Lung (tissue), 11 donors: ENCODE measurements at regions not wholly inside any gene's neighbourhood (a gene's known extent, or its start where the extent isn't known, plus 50 kb on each side); places are given as distances from the start of the nearest gene placed in this dataset.

Experiments
- ATAC-seq: fragments of 200-7000 bp; cut with Tn5 transposase; one replicate; pipeline ENCODE4 v1.9.1; 2020; ENCODE audit warnings: moderate number of reproducible peaks; ENCODE audit not compliant: insufficient read depth, low FRiP score
- DNase-seq, 3 donors: peaks; one replicate each; pipeline ENCODE4 v3.0.0-alpha.2; 2013 to 2017
- H3K27ac ChIP-seq, 2 donors: one replicate each; pipeline ENCODE4 v1.5.1; 2013; ENCODE audit warnings: mild to moderate bottlenecking in 2 of 2, moderate library complexity in 2 of 2, control low read depth in 1 of 2, inconsistent platforms in 1 of 2, low read depth in 1 of 2, low read length in 1 of 2
- H3K27me3 ChIP-seq, 3 donors: one replicate each; pipeline ENCODE4 v1.5.1; 2013; ENCODE audit warnings: low read length in 2 of 3; ENCODE audit not compliant: control insufficient read depth in 3 of 3, insufficient read depth in 3 of 3
- H3K36me3 ChIP-seq, 4 donors: one replicate each; pipeline ENCODE4 v1.5.1; 2013; ENCODE audit warnings: low read length in 4 of 4, mild to moderate bottlenecking in 1 of 4, moderate library complexity in 1 of 4; ENCODE audit not compliant: control insufficient read depth in 4 of 4, insufficient read depth in 4 of 4
- H3K4me1 ChIP-seq, 5 donors: one replicate each; pipeline ENCODE4 v1.5.1; 2013; ENCODE audit warnings: low read length in 5 of 5, mild to moderate bottlenecking in 2 of 5, moderate library complexity in 1 of 5; ENCODE audit not compliant: control insufficient read depth in 5 of 5, insufficient read depth in 5 of 5
- H3K4me3 ChIP-seq: one replicate; pipeline ENCODE4 v1.5.1; 2013; ENCODE audit warnings: mild to moderate bottlenecking, control low read depth, moderate library complexity
- H3K9ac ChIP-seq, 2 donors: one replicate each; pipeline ENCODE4 v1.5.1; 2013; ENCODE audit warnings: low read length in 2 of 2, control low read depth in 1 of 2; ENCODE audit not compliant: insufficient read depth in 1 of 2
- H3K9me3 ChIP-seq, 4 donors: one replicate each; pipeline ENCODE4 v1.5.1; 2013; ENCODE audit warnings: low read length in 3 of 4, mild to moderate bottlenecking in 1 of 4, moderate library complexity in 1 of 4; ENCODE audit not compliant: control insufficient read depth in 4 of 4, insufficient read depth in 3 of 4
- CTCF ChIP-seq: IDR thresholded peaks from 2 replicates; pipeline ENCODE4 v1.5.1; 2012; ENCODE audit warnings: mild to moderate bottlenecking; ENCODE audit errors: control extremely low read depth, extremely low read depth
- WGBS, 2 donors: extraction: QIAGEN DNeasy Blood & Tissue Kit; methylation state at CpG; one replicate each; pipeline ENCODE4 v1.1.7; 2013; 5-methylcytosine and 5-hydroxymethylcytosine counted together
- donor health status: control.
- donor health status: control.
- donor health status: Bipolar disorder and iron deficiency.
- donor health status: healthy.
- donor health status: DM: yes; HTN: yes; CAD: no.

GRCh38 chr6:87919416-87919815 lies 128.2 kb upstream of the SPACA1 start:
- 97 to 100% methylated on average over 1 of the region's 1 CpG for WGBS, 2 donors
- H3K9ac ChIP-seq: no peak overlapping the region
- H3K9me3 ChIP-seq: peaks cover 0 to 8% (median 0%) of the 10 kb centered on the region in 4 donors
- no peaks in the 10 kb centered on the region for H3K27me3 ChIP-seq
- no peak for DNase-seq
- H3K4me3 ChIP-seq: no peak overlapping the region
- H3K4me1 ChIP-seq: peaks cover 0 to 14% (median 0%) of the 10 kb centered on the region in 5 donors
- no peak for TF ChIP-seq CTCF
- no peaks in the 10 kb centered on the region for H3K36me3 ChIP-seq
- no peak overlapping the region for H3K27ac ChIP-seq
- ATAC-seq: no peak

- 83 to 85% methylated on average over 1 of the region's 1 CpG for WGBS, 2 donors
- no peaks in the 10 kb centered on the region for H3K27me3 ChIP-seq
- DNase-seq: no peak
These were observed 128.6 kb upstream of the SPACA1 start for GRCh38 chr6:87919001-87919400.

GRCh38 chr6:87918461-87918941 lies 129.1 kb upstream of the SPACA1 start:
- Histone ChIP-seq H3K4me1 (peaks cover 0 to 14% (median 0%) of the 10 kb centered on the region in 5 donors), H3K36me3 (no peaks in the 10 kb centered on the region), H3K9me3 (peaks cover 0 to 8% (median 0%) of the 10 kb centered on the region in 4 donors), H3K27ac (no peak overlapping the region), H3K9ac (no peak overlapping the region), H3K4me3 (no peak overlapping the region), H3K27me3 (no peaks in the 10 kb centered on the region)
- 59 to 84% methylated on average over 5 of the region's 5 CpGs for WGBS, 2 donors
- DNase-seq (peak in 2 of 3 donors; percentile 7 to 25), ATAC-seq (no peak)
- no peak for TF ChIP-seq CTCF

More at GRCh38 chr6:87919001-87919400, 128.6 kb upstream of the SPACA1 start:
- H3K9me3 ChIP-seq: peaks cover 0 to 8% (median 0%) of the 10 kb centered on the region in 4 donors
- peaks cover 0 to 14% (median 0%) of the 10 kb centered on the region in 5 donors for H3K4me1 ChIP-seq
- H3K36me3 ChIP-seq: no peaks in the 10 kb centered on the region
- no peak for ATAC-seq
- H3K4me3 ChIP-seq: no peak overlapping the region
- TF ChIP-seq CTCF: no peak
- no peak overlapping the region for H3K27ac ChIP-seq
- no peak overlapping the region for H3K9ac ChIP-seq

GRCh38 chr6:87917886-87918285 lies 129.8 kb upstream of the SPACA1 start:
- Histone ChIP-seq H3K36me3 (no peaks in the 10 kb centered on the region), H3K27me3 (no peaks in the 10 kb centered on the region), H3K27ac (no peak overlapping the region), H3K4me1 (peaks cover 0 to 14% (median 0%) of the 10 kb centered on the region in 5 donors), H3K9me3 (peaks cover 0 to 8% (median 0%) of the 10 kb centered on the region in 4 donors), H3K9ac (no peak overlapping the region), H3K4me3 (no peak overlapping the region)
- WGBS, 2 donors: 75 to 76% methylated on average over 1 of the region's 1 CpG
- ATAC-seq: no peak
- DNase-seq: peak in 2 of 3 donors; percentile 60 to 64
- TF ChIP-seq CTCF: no peak
